ENCODE measurements at regions not wholly inside any gene's neighbourhood (a gene's known extent, or its start where the extent isn't known, plus 50 kb on each side); places are given as distances from the start of the nearest gene placed in this dataset.

DNA sequence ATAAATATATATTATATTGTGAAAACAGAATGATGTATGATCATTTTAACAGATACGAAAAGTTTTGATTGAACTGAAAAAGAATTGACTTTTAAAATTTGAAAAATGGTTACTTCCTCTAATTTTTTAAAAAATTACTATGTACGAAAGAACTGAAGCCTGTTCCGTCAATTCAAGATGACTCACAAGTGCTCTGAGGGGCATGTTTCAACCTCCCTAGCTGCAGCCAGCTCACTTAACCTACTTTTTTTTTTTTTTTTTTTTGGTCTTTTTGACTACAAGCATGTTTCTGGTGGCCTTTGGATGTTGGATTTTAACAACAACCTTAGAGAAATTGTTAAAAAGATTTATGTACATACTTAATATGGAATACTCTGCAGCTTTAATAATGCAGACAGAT lies 1139.3 kb downstream of the DIAPH3 start (continued):
- TF ChIP-seq ZNF543 (CRISPR knock-in tag; IDR thresholded peaks at IDR 0.05) (no peak), ISX (CRISPR knock-in tag; conservative IDR thresholded peaks at IDR 0.05) (no peak), ZNF430 (CRISPR knock-in tag; IDR thresholded peaks at IDR 0.05) (no peak), PPARG (CRISPR knock-in tag; conservative IDR thresholded peaks at IDR 0.05) (no peak), IRF2 (CRISPR knock-in tag; IDR thresholded peaks at IDR 0.05) (no peak), PBX3 (CRISPR knock-in tag; IDR thresholded peaks at IDR 0.05; ENCODE audit: borderline replicate concordance) (no peak), ZNF292 (CRISPR knock-in tag; IDR thresholded peaks at IDR 0.05; ENCODE audit: borderline replicate concordance, low read depth) (no peak)

- H3K4me1 ChIP-seq (ENCODE audit: insufficient read depth, low read length), result no peaks in the 10 kb centered on the region
- in situ Hi-C loops (cut with HindIII; ENCODE audit: extremely low pct_ligation_motif_present, low pct_unique_long_range_greater_than_20kb), result no loop called here
- FAIRE-seq, result no peak
- no peak overlapping the region for H3K9ac ChIP-seq (ENCODE audit: insufficient read depth, low read depth, low read length)
- H3K36me3 ChIP-seq (replicated peaks in 1 of 2; ENCODE audit: control insufficient read depth in 1 of 2, insufficient read depth in 2 of 2, low read length in 2 of 2), result no peaks in the 10 kb centered on the region
- H2AFZ ChIP-seq (ENCODE audit: low read length), result no peak overlapping the region
- no peak for ATAC-seq
- no peak overlapping the region for H3K27ac ChIP-seq (ENCODE audit: extremely low read length, insufficient read depth, low read length)
- no peaks in the 10 kb centered on the region for H3K9me3 ChIP-seq (ENCODE audit: low read length)
- POLR2A ChIA-PET, result no interaction called here
- H3K79me2 ChIP-seq (ENCODE audit: insufficient read depth, low read length), result no peaks in the 10 kb centered on the region
- no peaks in the 10 kb centered on the region for H3K27me3 ChIP-seq (ENCODE audit: control insufficient read depth in 1 of 2, insufficient read depth in 2 of 2, low read length in 2 of 2)
- 2% methylated on average over 2 of the region's 2 CpGs for WGBS (ENCODE audit: low lambda C conversion rate)
- DNase-seq (ENCODE audit: low spot score), result no peak
- H3K4me3 ChIP-seq (replicated peaks in 1 of 3; ENCODE audit: insufficient read depth in 1 of 3, low read depth in 2 of 3, low read length in 3 of 3), result no peak overlapping the region
- no peaks in the 10 kb centered on the region for H4K20me1 ChIP-seq (ENCODE audit: insufficient read depth, low read length)
- CTCF ChIA-PET (ENCODE audit: low intra/inter-chr PET ratio, low total read pairs), result no interaction called here
- intact Hi-C loops (cut with micrococcal nuclease; ENCODE audit: unreplicated experiment), result no loop called here
- no peak overlapping the region for H3K4me2 ChIP-seq (ENCODE audit: low read depth, low read length)
- no TSS peak for BruUV-seq (replicated peaks)
- TF ChIP-seq JUND (CRISPR knock-in tag; IDR thresholded peaks at IDR 0.05) (no peak), ZNF260 (CRISPR knock-in tag; IDR thresholded peaks at IDR 0.05; ENCODE audit: borderline replicate concordance, low read depth) (no peak), SRY (CRISPR knock-in tag; IDR thresholded peaks at IDR 0.05) (no peak), ZNF703 (CRISPR knock-in tag; IDR thresholded peaks at IDR 0.05; ENCODE audit: borderline replicate concordance) (no peak), E2F1 (CRISPR knock-in tag; IDR thresholded peaks at IDR 0.05) (no peak), PAWR (CRISPR knock-in tag; IDR thresholded peaks at IDR 0.05; ENCODE audit: borderline replicate concordance) (no peak), ZNF430 (CRISPR knock-in tag; IDR thresholded peaks at IDR 0.05) (no peak), AGO2 (optimal IDR thresholded peaks at IDR 0.05; ENCODE audit: low read depth, low read length) (no peak), ZSCAN29 (CRISPR knock-in tag; conservative IDR thresholded peaks at IDR 0.05) (no peak), ZNF672 (CRISPR knock-in tag; IDR thresholded peaks at IDR 0.05) (no peak), ZNF562 (CRISPR knock-in tag; IDR thresholded peaks at IDR 0.05; ENCODE audit: borderline replicate concordance) (no peak), EZH2 (conservative IDR thresholded peaks at IDR 0.05; ENCODE audit: low read depth, low read length) (no peak), BCL6 (CRISPR knock-in tag; IDR thresholded peaks at IDR 0.05) (no peak), REL (CRISPR knock-in tag; conservative IDR thresholded peaks at IDR 0.05) (no peak), TCF7 (IDR thresholded peaks at IDR 0.05; ENCODE audit: low read depth) (no peak)
- TF ChIP-seq, protein P1, sequence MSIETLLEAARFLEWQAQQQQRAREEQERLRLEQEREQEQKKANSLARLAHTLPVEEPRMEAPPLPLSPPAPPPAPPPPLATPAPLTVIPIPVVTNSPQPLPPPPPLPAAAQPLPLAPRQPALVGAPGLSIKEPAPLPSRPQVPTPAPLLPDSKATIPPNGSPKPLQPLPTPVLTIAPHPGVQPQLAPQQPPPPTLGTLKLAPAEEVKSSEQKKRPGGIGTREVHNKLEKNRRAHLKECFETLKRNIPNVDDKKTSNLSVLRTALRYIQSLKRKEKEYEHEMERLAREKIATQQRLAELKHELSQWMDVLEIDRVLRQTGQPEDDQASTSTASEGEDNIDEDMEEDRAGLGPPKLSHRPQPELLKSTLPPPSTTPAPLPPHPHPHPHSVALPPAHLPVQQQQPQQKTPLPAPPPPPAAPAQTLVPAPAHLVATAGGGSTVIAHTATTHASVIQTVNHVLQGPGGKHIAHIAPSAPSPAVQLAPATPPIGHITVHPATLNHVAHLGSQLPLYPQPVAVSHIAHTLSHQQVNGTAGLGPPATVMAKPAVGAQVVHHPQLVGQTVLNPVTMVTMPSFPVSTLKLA (IDR thresholded peaks at IDR 0.05), result no peak
These were observed 1129.5 kb downstream of the DIAPH3 start for GRCh38 chr13:59034198-59034597.

All from HepG2 (cell line).